Calu3 (cell line): ENCODE measurements at regions not wholly inside any gene's neighbourhood (a gene's known extent, or its start where the extent isn't known, plus 50 kb on each side); places are given as distances from the start of the nearest gene placed in this dataset.

Experiments
- BruUV-seq: library from RNA; stranded (reverse); fragments of 400-500 nt; replicated peaks from 2 replicates; lab custom pipeline; 2021; lab: Mats Ljungman, UMichigan
- CTCF ChIA-PET: fragments of 300-600 bp; sonication (Branson Sonifier 250); formaldehyde crosslinking; loops from one replicate; lab custom pipeline; 2022; ENCODE audit warnings: antibody characterized with exemption; lab: Charles Lee
- DNase-seq: peaks from one replicate; pipeline ENCODE4 v3.0.0; 2022
- H3K27ac Mint-ChIP-seq: one replicate; pipeline ENCODE4 v1.8.0; 2022; ENCODE audit warnings: mixed read lengths; ENCODE audit not compliant: unreplicated experiment
- H3K27me3 Mint-ChIP-seq: one replicate; pipeline ENCODE4 v1.8.0; 2022; ENCODE audit warnings: mixed read lengths; ENCODE audit not compliant: unreplicated experiment
- H3K36me3 Mint-ChIP-seq: one replicate; pipeline ENCODE4 v1.8.0; 2022; ENCODE audit warnings: mild to moderate bottlenecking, moderate library complexity, mixed read lengths; ENCODE audit not compliant: insufficient read depth, unreplicated experiment
- H3K4me1 Mint-ChIP-seq: one replicate; pipeline ENCODE4 v1.8.0; 2022; ENCODE audit warnings: mild to moderate bottlenecking, low read depth, mixed read lengths; ENCODE audit not compliant: unreplicated experiment
- H3K4me3 Mint-ChIP-seq: one replicate; pipeline ENCODE4 v1.8.0; 2022; ENCODE audit warnings: mild to moderate bottlenecking, low read depth, moderate library complexity, mixed read lengths; ENCODE audit not compliant: unreplicated experiment
- H3K9me3 Mint-ChIP-seq: one replicate; pipeline ENCODE4 v1.8.0; 2022; ENCODE audit warnings: low read depth, mixed read lengths; ENCODE audit not compliant: unreplicated experiment
- intact Hi-C: fragments of 100-400 bp; cut with micrococcal nuclease; formaldehyde crosslinking; loops from one replicate; pipeline ENCODE4 v1.10.0; 2022; ENCODE audit not compliant: unreplicated experiment
- TF ChIP-seq, protein P1 (sequence below): fragments of 200-600 bp; IDR thresholded peaks from one replicate; pipeline ENCODE4 v1.8.0; 2022; ENCODE audit warnings: antibody characterized with exemption; ENCODE audit not compliant: unreplicated experiment

DNA sequence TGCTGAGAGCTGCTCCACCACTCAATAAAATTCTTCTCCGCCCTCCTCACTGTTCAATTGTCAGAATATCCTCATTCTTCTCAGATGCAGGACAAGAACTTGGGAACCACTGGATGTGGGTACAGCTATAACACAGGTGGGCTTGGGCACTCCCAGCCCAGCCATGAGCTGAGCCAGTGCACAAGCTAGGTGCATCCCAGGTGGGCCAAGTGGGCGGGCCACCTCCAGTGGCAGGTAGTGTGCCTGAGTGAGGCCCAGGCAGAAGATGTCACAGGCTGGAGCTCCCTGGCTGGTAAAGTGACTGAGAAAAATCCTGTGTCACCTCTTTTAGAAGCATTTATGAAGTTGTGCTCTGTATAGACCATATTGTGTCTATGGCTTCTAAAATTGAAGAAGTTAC is 501.6 kb upstream of the TYRP1 start:
- no peaks in the 10 kb centered on the region for H3K4me1 Mint-ChIP-seq
- no peaks in the 10 kb centered on the region for H3K36me3 Mint-ChIP-seq
- no peaks in the 10 kb centered on the region for H3K9me3 Mint-ChIP-seq
- intact Hi-C loops = no loop called here
- no TSS peak for BruUV-seq
- no peak for DNase-seq
- H3K27me3 Mint-ChIP-seq = no peaks in the 10 kb centered on the region
- H3K4me3 Mint-ChIP-seq = no peak overlapping the region
- no peak overlapping the region for H3K27ac Mint-ChIP-seq
- TF ChIP-seq, protein P1, sequence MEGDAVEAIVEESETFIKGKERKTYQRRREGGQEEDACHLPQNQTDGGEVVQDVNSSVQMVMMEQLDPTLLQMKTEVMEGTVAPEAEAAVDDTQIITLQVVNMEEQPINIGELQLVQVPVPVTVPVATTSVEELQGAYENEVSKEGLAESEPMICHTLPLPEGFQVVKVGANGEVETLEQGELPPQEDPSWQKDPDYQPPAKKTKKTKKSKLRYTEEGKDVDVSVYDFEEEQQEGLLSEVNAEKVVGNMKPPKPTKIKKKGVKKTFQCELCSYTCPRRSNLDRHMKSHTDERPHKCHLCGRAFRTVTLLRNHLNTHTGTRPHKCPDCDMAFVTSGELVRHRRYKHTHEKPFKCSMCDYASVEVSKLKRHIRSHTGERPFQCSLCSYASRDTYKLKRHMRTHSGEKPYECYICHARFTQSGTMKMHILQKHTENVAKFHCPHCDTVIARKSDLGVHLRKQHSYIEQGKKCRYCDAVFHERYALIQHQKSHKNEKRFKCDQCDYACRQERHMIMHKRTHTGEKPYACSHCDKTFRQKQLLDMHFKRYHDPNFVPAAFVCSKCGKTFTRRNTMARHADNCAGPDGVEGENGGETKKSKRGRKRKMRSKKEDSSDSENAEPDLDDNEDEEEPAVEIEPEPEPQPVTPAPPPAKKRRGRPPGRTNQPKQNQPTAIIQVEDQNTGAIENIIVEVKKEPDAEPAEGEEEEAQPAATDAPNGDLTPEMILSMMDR = no peak
- CTCF ChIA-PET = no interaction called here

DNA sequence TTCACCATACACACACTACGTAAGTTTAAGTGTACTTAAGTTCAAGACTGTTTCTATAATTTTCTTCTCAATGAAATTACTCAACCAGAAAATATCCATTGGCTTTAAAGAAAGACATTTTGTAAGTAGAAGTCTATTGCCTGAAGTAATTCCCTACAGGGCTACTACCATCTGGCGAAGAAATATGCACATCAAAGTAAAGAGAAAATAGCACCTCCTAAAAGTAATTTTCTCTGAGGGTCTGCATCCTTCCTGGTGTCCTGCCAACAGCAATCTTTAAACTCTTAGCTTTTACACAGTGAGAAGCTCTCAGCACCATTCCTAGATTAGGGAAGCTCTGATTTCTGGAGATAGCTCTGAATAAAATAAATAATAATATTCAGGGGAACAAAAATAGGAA is 498.5 kb upstream of the TYRP1 start:
- Mint-ChIP-seq H3K4me3 (no peak overlapping the region), H3K9me3 (no peaks in the 10 kb centered on the region), H3K4me1 (no peaks in the 10 kb centered on the region), H3K27me3 (no peaks in the 10 kb centered on the region), H3K36me3 (no peaks in the 10 kb centered on the region), H3K27ac (no peak overlapping the region)
- TF ChIP-seq, protein P1 = no peak
- CTCF ChIA-PET = no interaction called here
- DNase-seq = no peak
- intact Hi-C loops = no loop called here
- BruUV-seq = no TSS peak

DNA sequence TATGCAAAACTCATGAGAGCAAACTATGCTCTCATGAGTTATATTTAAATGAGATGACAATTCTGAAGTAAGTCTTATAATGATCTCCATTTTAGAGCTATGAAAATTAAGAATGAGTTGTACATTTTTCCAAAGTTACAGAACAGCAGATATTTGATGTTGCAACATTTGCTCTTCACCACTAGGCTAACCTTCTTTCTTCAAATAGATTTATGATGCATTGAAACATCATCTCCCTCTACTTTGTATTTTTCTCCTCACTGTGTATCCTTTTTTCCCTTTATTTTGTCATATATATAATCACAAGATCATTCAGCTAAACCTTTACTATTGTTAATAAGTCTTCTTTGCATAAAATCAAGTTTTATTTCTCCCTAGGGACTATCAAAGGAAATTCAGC is 497.7 kb upstream of the TYRP1 start:
- CTCF ChIA-PET = no interaction called here
- H3K9me3 Mint-ChIP-seq = no peaks in the 10 kb centered on the region
- no peak overlapping the region for H3K27ac Mint-ChIP-seq
- no peaks in the 10 kb centered on the region for H3K27me3 Mint-ChIP-seq
- no peaks in the 10 kb centered on the region for H3K36me3 Mint-ChIP-seq
- no peak overlapping the region for H3K4me3 Mint-ChIP-seq
- BruUV-seq = no TSS peak
- no peak for DNase-seq
- H3K4me1 Mint-ChIP-seq = no peaks in the 10 kb centered on the region
- TF ChIP-seq, protein P1 = no peak
- intact Hi-C loops = no loop called here

DNA sequence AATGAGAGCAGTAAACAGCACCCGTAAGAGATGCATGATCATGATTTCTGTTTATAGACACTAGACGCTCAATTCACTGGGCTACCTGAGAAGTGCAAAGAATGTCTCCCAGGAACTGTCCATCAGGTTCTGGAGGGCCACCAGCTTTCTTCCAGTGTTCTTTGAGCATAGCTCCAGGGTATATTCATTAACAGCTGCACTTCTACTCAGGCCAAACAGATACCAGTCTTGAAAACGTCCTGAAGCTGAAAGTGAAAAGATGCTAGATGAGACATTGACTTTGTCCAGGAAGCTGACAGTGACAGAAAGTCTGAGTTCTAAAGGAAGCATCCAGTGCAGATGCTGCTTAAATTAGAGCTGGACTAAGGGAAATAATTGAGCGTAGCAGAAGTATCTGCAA is 488.7 kb upstream of the TYRP1 start:
- no peaks in the 10 kb centered on the region for H3K27me3 Mint-ChIP-seq
- no peaks in the 10 kb centered on the region for H3K4me1 Mint-ChIP-seq
- no peak overlapping the region for H3K4me3 Mint-ChIP-seq
- CTCF ChIA-PET = no interaction called here
- no peaks in the 10 kb centered on the region for H3K36me3 Mint-ChIP-seq
- H3K27ac Mint-ChIP-seq = no peak overlapping the region
- no TSS peak for BruUV-seq
- TF ChIP-seq, protein P1 = no peak
- intact Hi-C loops = no loop called here
- no peak for DNase-seq
- peaks cover 2% of the 10 kb centered on the region for H3K9me3 Mint-ChIP-seq

DNA sequence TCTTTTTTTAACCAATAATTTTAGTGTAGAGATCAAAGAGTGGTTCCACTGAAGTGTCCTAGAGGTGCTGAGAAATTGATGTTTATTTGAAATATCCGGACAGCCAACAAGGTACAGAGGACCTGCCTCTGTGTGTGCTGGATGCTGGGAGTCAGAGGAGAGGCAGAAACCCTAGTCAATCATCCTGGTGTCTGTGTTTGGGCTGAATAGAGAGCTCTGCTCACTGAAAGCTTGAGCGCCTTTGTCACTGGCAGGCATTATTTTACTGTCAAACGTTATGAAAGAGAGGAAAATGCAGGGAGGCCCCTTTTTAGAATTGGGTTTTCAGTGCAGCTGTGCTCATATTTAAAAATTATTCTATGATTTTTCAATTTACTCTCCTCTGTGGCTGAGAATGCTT is 480.3 kb upstream of the TYRP1 start:
- Mint-ChIP-seq H3K9me3 (peaks cover 4% of the 10 kb centered on the region), H3K27ac (no peak overlapping the region), H3K4me3 (no peak overlapping the region), H3K4me1 (no peaks in the 10 kb centered on the region), H3K36me3 (no peaks in the 10 kb centered on the region), H3K27me3 (no peaks in the 10 kb centered on the region)
- BruUV-seq = no TSS peak
- no peak for DNase-seq
- TF ChIP-seq, protein P1 = no peak
- intact Hi-C loops = no loop called here
- CTCF ChIA-PET = interaction anchor here (0.6 kb wide), 1 partner anchor 905 kb away, joined by 7 read pairs; no protein-coding TSS in a partner anchor
